GM23248 (cell line): ENCODE measurements at regions not wholly inside any gene's neighbourhood (a gene's known extent, or its start where the extent isn't known, plus 50 kb on each side); places are given as distances from the start of the nearest gene placed in this dataset.

Experiments
- EZH2 ChIP-seq: fragments of 200-600 bp; sonication (generic); IDR thresholded peaks from 2 replicates; pipeline ENCODE4 v1.6.1; 2018; ENCODE audit warnings: antibody characterized with exemption, mild to moderate bottlenecking; ENCODE audit not compliant: insufficient read depth, poor library complexity, severe bottlenecking
- EZH2phosphoT487 ChIP-seq: fragments of 200-600 bp; sonication (generic); IDR thresholded peaks from 2 replicates; pipeline ENCODE4 v1.6.1; 2018; ENCODE audit warnings: antibody characterized with exemption, moderate library complexity, mild to moderate bottlenecking, low read depth; ENCODE audit not compliant: insufficient read depth

DNA sequence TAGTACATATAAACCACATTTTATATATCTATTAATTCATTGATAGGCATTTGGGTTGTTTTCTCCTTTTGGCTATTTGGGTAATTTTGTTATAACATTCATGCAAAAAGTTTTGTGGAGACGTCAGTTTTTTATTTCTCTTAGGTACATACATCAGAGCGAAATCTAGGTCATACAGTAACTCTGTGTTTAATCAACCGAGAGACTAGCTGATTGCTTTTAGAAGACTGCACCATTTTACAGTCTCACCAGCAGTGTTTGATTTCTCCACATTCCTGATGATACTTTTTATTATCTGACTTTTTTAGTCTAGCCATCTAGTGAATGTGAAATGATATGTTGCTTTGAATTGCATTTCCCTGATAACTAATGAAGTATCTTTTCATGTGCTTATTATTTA lies 1019.3 kb downstream of the NSUN3 start:
- TF ChIP-seq EZH2phosphoT487, result no peak
- TF ChIP-seq EZH2, result no peak
